Erythroblast (primary cell): ENCODE measurements at regions not wholly inside any gene's neighbourhood (a gene's known extent, or its start where the extent isn't known, plus 50 kb on each side); places are given as distances from the start of the nearest gene placed in this dataset.

Experiments
- GATA1 ChIP-seq: IDR thresholded peaks from 2 replicates; pipeline ENCODE4 v1.6.1; 2011; ENCODE audit warnings: low read depth, mild to moderate bottlenecking, control low read depth, low read length, moderate library complexity
- POLR2A ChIP-seq: IDR thresholded peaks from 2 replicates; pipeline ENCODE4 v1.6.1; 2011; ENCODE audit warnings: mild to moderate bottlenecking, low read length

GRCh38 chr20:56783826-56784225 lies 154.7 kb downstream of the TFAP2C start:
- TF ChIP-seq POLR2A, result no peak
- no peak for TF ChIP-seq GATA1
